ENCODE measurements at regions not wholly inside any gene's neighbourhood (a gene's known extent, or its start where the extent isn't known, plus 50 kb on each side); places are given as distances from the start of the nearest gene placed in this dataset.

DNA sequence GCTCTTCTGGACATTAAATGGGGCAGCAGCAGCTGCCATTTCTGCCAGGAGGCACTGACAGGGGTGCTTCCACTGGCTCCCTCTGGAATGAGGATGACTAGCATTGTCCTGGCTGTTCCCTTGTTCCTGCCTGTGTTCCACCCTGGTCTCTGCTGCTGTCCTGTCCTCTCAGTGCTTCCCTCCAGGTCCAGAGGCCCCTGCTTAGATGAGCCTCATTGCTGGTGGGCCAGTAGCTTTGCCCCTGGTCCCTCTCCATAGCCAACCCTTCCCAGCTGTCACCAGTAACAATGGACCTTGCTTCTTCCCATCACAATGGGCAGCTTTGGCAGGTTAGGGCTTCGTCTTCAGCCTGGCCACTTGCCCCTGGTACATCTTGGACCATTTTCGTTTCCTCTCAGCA lies 561.1 kb downstream of the TCERG1L start:
- Histone ChIP-seq H3K4me1 (ENCODE audit: control insufficient read depth in 1 of 2, insufficient read depth in 1 of 2, low read depth in 1 of 2, low read length in 1 of 2) (no peaks in the 10 kb centered on the region), H3K4me3 (ENCODE audit: low read depth in 1 of 2, low read length in 1 of 2) (no peak overlapping the region), H3K9me3 (no peaks in the 10 kb centered on the region), H3K36me3 (no peaks in the 10 kb centered on the region), H3K27ac (no peak overlapping the region), H3K27me3 (no peaks in the 10 kb centered on the region)
- TF ChIP-seq, protein P1, sequence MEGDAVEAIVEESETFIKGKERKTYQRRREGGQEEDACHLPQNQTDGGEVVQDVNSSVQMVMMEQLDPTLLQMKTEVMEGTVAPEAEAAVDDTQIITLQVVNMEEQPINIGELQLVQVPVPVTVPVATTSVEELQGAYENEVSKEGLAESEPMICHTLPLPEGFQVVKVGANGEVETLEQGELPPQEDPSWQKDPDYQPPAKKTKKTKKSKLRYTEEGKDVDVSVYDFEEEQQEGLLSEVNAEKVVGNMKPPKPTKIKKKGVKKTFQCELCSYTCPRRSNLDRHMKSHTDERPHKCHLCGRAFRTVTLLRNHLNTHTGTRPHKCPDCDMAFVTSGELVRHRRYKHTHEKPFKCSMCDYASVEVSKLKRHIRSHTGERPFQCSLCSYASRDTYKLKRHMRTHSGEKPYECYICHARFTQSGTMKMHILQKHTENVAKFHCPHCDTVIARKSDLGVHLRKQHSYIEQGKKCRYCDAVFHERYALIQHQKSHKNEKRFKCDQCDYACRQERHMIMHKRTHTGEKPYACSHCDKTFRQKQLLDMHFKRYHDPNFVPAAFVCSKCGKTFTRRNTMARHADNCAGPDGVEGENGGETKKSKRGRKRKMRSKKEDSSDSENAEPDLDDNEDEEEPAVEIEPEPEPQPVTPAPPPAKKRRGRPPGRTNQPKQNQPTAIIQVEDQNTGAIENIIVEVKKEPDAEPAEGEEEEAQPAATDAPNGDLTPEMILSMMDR (IDR thresholded peaks at IDR 0.05) = no peak

DNA sequence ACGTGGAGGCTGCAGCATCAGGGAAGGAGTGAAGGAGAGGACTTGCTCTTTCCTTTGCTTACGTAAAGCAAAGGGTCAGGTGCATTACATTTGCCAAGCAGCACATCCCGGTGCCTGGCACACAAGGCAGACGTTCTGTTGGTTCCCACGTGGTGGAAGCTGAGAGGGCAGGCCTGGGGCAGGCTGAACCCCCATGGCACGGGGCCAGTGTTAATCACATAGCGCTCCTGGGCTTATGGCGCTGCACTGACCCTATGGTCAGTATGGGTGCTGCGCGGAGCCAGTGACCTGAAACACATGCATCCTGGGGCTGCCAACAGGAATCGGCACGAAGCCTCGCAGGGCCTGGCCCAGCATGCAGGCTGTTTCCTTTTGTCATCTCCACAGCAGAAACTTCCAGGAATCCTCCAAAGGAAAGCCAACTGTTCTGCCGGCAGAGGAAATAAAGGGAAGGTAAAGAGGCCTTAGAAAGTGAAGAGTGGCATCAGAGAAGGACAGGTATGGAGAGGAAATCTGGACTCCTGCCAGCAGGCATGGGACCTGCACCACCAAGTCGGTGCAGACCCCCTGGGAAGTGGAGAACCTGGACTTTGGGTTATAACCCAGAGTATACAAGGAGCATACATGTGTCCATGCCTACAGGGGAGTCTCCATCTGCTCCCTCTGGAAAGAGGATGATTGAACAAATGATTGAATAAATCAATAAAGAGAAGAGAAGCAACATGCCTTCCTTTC lies 560.2 kb downstream of the TCERG1L start:
- TF ChIP-seq, protein P1 (IDR thresholded peaks at IDR 0.05) = no peak
- Histone ChIP-seq H3K27me3 (no peaks in the 10 kb centered on the region), H3K27ac (no peak overlapping the region), H3K4me1 (ENCODE audit: control insufficient read depth in 1 of 2, insufficient read depth in 1 of 2, low read depth in 1 of 2, low read length in 1 of 2) (no peaks in the 10 kb centered on the region), H3K9me3 (no peaks in the 10 kb centered on the region), H3K4me3 (ENCODE audit: low read depth in 1 of 2, low read length in 1 of 2) (no peak overlapping the region), H3K36me3 (no peaks in the 10 kb centered on the region)

DNA sequence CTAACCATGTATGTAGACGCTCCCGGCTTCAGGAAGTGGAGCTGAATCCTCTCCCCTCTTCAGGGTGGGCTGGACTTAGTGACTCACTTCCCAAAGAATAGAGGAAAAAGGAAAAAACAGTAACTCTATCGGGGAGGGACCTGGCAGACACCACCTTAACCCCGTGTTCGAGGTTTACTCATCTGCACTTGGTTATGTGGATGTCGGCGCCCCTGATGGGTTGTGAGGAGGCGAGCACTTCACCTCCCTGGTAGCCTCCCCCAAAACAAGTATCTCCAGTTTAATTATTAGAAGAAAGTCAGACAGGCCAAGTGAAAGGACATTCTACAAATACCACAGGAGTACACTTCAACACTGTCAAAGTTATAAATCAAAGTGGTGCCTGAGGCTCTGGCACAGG lies 559.7 kb downstream of the TCERG1L start:
- Histone ChIP-seq H3K36me3 (no peaks in the 10 kb centered on the region), H3K27ac (no peak overlapping the region), H3K9me3 (no peaks in the 10 kb centered on the region), H3K4me3 (ENCODE audit: low read depth in 1 of 2, low read length in 1 of 2) (no peak overlapping the region), H3K27me3 (no peaks in the 10 kb centered on the region), H3K4me1 (ENCODE audit: control insufficient read depth in 1 of 2, insufficient read depth in 1 of 2, low read depth in 1 of 2, low read length in 1 of 2) (no peaks in the 10 kb centered on the region)
- TF ChIP-seq, protein P1 (IDR thresholded peaks at IDR 0.05) = no peak

DNA sequence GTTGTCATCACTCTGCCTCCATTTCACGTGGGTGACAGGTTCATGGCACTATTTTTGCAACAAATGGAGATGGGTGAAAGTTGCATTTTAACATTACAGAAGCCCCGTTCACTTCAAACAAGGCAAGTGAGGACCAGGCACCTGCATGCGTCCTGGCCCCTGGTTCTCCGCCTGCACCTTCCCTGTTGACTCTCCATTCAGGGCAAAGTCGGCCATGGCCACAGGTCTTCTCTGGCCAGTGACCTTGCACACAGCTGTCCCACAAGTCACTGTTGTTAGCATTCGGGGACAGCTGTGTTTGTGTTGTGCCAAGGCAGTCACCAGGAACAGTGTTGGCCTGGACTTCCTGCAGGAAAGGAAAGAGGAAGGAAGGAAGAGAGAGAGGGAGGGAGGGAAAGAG lies 554.9 kb downstream of the TCERG1L start:
- H3K9me3 ChIP-seq = no peaks in the 10 kb centered on the region
- TF ChIP-seq, protein P1 (IDR thresholded peaks at IDR 0.05) = no peak
- H3K4me3 ChIP-seq (ENCODE audit: low read depth in 1 of 2, low read length in 1 of 2) = no peak overlapping the region
- H3K4me1 ChIP-seq (ENCODE audit: control insufficient read depth in 1 of 2, insufficient read depth in 1 of 2, low read depth in 1 of 2, low read length in 1 of 2) = no peaks in the 10 kb centered on the region
- no peaks in the 10 kb centered on the region for H3K27me3 ChIP-seq
- no peaks in the 10 kb centered on the region for H3K36me3 ChIP-seq
- H3K27ac ChIP-seq = no peak overlapping the region

DNA sequence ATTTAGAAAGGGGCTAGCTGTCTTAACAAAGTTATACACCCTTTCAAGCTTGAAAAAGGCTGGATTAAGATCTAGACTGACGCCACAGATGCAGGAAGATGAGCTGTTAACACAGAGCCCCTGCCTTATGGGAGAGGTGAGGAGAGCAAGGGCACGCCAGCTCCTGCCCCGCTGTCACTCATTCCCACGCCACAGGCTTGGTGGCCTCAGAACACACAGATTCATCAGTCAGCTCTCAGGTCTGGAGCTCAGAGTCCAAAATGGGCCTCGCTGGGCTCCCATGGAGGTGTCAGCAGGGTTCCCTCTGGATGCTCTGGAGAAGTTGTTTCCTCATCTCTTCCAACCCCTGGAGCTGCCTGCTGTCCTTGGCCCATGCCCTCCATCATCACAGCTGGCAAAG lies 554.2 kb downstream of the TCERG1L start:
- Histone ChIP-seq H3K9me3 (no peaks in the 10 kb centered on the region), H3K4me1 (ENCODE audit: control insufficient read depth in 1 of 2, insufficient read depth in 1 of 2, low read depth in 1 of 2, low read length in 1 of 2) (no peaks in the 10 kb centered on the region), H3K27me3 (no peaks in the 10 kb centered on the region), H3K36me3 (no peaks in the 10 kb centered on the region), H3K27ac (no peak overlapping the region), H3K4me3 (ENCODE audit: low read depth in 1 of 2, low read length in 1 of 2) (no peak overlapping the region)
- TF ChIP-seq, protein P1 (IDR thresholded peaks at IDR 0.05) = no peak
